Liver (tissue), 8 donors: ENCODE measurements at regions not wholly inside any gene's neighbourhood (a gene's known extent, or its start where the extent isn't known, plus 50 kb on each side); places are given as distances from the start of the nearest gene placed in this dataset.

Experiments used
- DNase-seq: peaks from one replicate; pipeline ENCODE4 v3.0.0-alpha.2; 2017; ENCODE audit warnings: low spot score
- H3K27ac ChIP-seq, 2 donors: one replicate each; pipeline ENCODE4 v1.7.0; 2013; ENCODE audit warnings: inconsistent platforms in 2 of 2, low read length in 2 of 2, control low read depth in 1 of 2, low read depth in 1 of 2, mild to moderate bottlenecking in 1 of 2
- H3K27me3 ChIP-seq, 4 donors: one replicate each; pipeline versions ENCODE4 v1.6.1 to v1.7.0; 2013; ENCODE audit warnings: low read length in 3 of 4, inconsistent platforms in 1 of 4, mild to moderate bottlenecking in 1 of 4, moderate library complexity in 1 of 4; ENCODE audit not compliant: control insufficient read depth in 4 of 4, insufficient read depth in 4 of 4
- H3K36me3 ChIP-seq, 4 donors: one replicate each; pipeline versions ENCODE4 v1.6.1 to v1.7.0; 2013; ENCODE audit warnings: low read length in 3 of 4, mild to moderate bottlenecking in 3 of 4, low read depth in 1 of 4, moderate library complexity in 1 of 4; ENCODE audit not compliant: control insufficient read depth in 4 of 4, insufficient read depth in 3 of 4
- H3K4me1 ChIP-seq, 4 donors: one replicate each; pipeline versions ENCODE4 v1.6.1 to v1.7.0; 2013; ENCODE audit warnings: low read length in 3 of 4, mild to moderate bottlenecking in 3 of 4, moderate library complexity in 1 of 4; ENCODE audit not compliant: control insufficient read depth in 4 of 4, insufficient read depth in 4 of 4
- H3K4me3 ChIP-seq, 3 donors: one replicate each; pipeline versions ENCODE4 v1.6.1 to v1.7.0; 2013; ENCODE audit warnings: low read length in 3 of 3, control low read depth in 1 of 3, low read depth in 1 of 3, mild to moderate bottlenecking in 1 of 3
- H3K9ac ChIP-seq, 2 donors: one replicate each; pipeline ENCODE4 v1.7.0; 2013; ENCODE audit warnings: low read length in 2 of 2, mild to moderate bottlenecking in 2 of 2, moderate library complexity in 2 of 2, control low read depth in 1 of 2, low read depth in 1 of 2
- H3K9me3 ChIP-seq, 4 donors: one replicate each; pipeline versions ENCODE4 v1.6.1 to v1.7.0; 2013; ENCODE audit warnings: low read length in 3 of 4; ENCODE audit not compliant: control insufficient read depth in 4 of 4
- ATF3 ChIP-seq: IDR thresholded peaks from 2 replicates; pipeline ENCODE4 v1.6.1; 2016; ENCODE audit warnings: antibody characterized with exemption
- CTCF ChIP-seq: fragments of 150-350 bp; IDR thresholded peaks from 2 replicates; pipeline ENCODE4 v1.5.1; 2017; ENCODE audit warnings: improper control_type of control experiment, low read depth, low read length; ENCODE audit not compliant: missing input control
- EGR1 ChIP-seq, 2 donors: IDR thresholded peaks; 2 replicates each; pipeline ENCODE4 v1.6.1; 2016 to 2018; ENCODE audit warnings: antibody characterized with exemption in 2 of 2, low read depth in 2 of 2
- FOXA1 ChIP-seq: IDR thresholded peaks from 2 replicates; pipeline ENCODE4 v1.6.1; 2016; ENCODE audit warnings: antibody characterized with exemption
- GABPA ChIP-seq, 2 donors: IDR thresholded peaks in 1 of 2; conservative IDR thresholded peaks in 1 of 2; 2 replicates each; pipeline ENCODE4 v1.6.1; 2016; ENCODE audit warnings: antibody characterized with exemption in 2 of 2, mild to moderate bottlenecking in 1 of 2, moderate library complexity in 1 of 2
- HNF4A ChIP-seq, 2 donors: conservative IDR thresholded peaks; 2 replicates each; pipeline ENCODE4 v1.6.1; 2016; ENCODE audit warnings: antibody characterized with exemption in 2 of 2, mild to moderate bottlenecking in 2 of 2
- HNF4G ChIP-seq: IDR thresholded peaks from 2 replicates; pipeline ENCODE4 v1.6.1; 2016; ENCODE audit warnings: antibody characterized with exemption
- JUND ChIP-seq, 2 donors: IDR thresholded peaks; 2 replicates each; pipeline ENCODE4 v1.6.1; 2016; ENCODE audit warnings: antibody characterized with exemption in 2 of 2
- MAX ChIP-seq: IDR thresholded peaks from 2 replicates; pipeline ENCODE4 v1.6.1; 2016; ENCODE audit warnings: antibody characterized with exemption
- NR2F2 ChIP-seq: IDR thresholded peaks from 2 replicates; pipeline ENCODE4 v1.6.1; 2016; ENCODE audit warnings: antibody characterized with exemption
- RAD21 ChIP-seq, 2 donors: IDR thresholded peaks; 2 replicates each; pipeline ENCODE4 v1.6.1; 2016; ENCODE audit warnings: antibody characterized with exemption in 2 of 2, mild to moderate bottlenecking in 2 of 2
- REST ChIP-seq: IDR thresholded peaks from 2 replicates; pipeline ENCODE4 v1.6.1; 2016; ENCODE audit warnings: antibody characterized with exemption, mild to moderate bottlenecking
- RXRA ChIP-seq, 2 donors: IDR thresholded peaks; 2 replicates each; pipeline ENCODE4 v1.6.1; 2017 to 2018; ENCODE audit warnings: antibody characterized with exemption in 2 of 2, mild to moderate bottlenecking in 1 of 2
- SP1 ChIP-seq: IDR thresholded peaks from 2 replicates; pipeline ENCODE4 v1.6.1; 2018; ENCODE audit warnings: antibody characterized with exemption, mild to moderate bottlenecking
- TAF1 ChIP-seq: conservative IDR thresholded peaks from 2 replicates; pipeline ENCODE4 v1.6.1; 2016; ENCODE audit warnings: antibody characterized with exemption, mild to moderate bottlenecking
- YY1 ChIP-seq: IDR thresholded peaks from 2 replicates; pipeline ENCODE4 v1.6.1; 2016; ENCODE audit warnings: antibody characterized with exemption, mild to moderate bottlenecking
- ZBTB33 ChIP-seq: IDR thresholded peaks from 2 replicates; pipeline ENCODE4 v1.6.1; 2016; ENCODE audit warnings: antibody characterized with exemption
- WGBS: extraction: QIAGEN DNeasy Blood & Tissue Kit; methylation state at CpG from one replicate; pipeline ENCODE4 v1.1.7; 2013; 5-methylcytosine and 5-hydroxymethylcytosine counted together
- donor health status: healthy.
- donor health status: healthy.
- donor health status: healthy.
- donor health status: healthy.
- donor health status: healthy.

GRCh38 chr20:24771542-24772061 lies 177.5 kb upstream of the CST7 start:
- DNase-seq = no peak
- 66% methylated on average over 9 of the region's 9 CpGs for whole genome bisulfite sequencing
- Histone ChIP-seq H3K9me3 (peaks cover 0 to 8% (median 0%) of the 10 kb centered on the region in 4 donors), H3K4me1 (no peaks in the 10 kb centered on the region), H3K27ac (no peak overlapping the region), H3K36me3 (no peaks in the 10 kb centered on the region), H3K9ac (no peak overlapping the region), H3K4me3 (no peak overlapping the region), H3K27me3 (no peaks in the 10 kb centered on the region)
- TF ChIP-seq EGR1 (IDR thresholded peaks at IDR 0.05; ENCODE audit: low read depth in 2 of 2) (no peak), SP1 (no peak), JUND (IDR thresholded peaks at IDR 0.05) (no peak), REST (no peak), RAD21 (IDR thresholded peaks at IDR 0.05) (no peak), MAX (no peak), YY1 (no peak), TAF1 (no peak), HNF4G (no peak), HNF4A (conservative IDR thresholded peaks at IDR 0.05) (no peak), NR2F2 (no peak), FOXA1 (no peak), CTCF (no peak), GABPA (IDR thresholded peaks at IDR 0.05 in 1 of 2, conservative IDR thresholded peaks at IDR 0.05 in 1 of 2) (no peak), RXRA (IDR thresholded peaks at IDR 0.05) (no peak), ZBTB33 (no peak), ATF3 (no peak)
